ENCODE measurements at regions not wholly inside any gene's neighbourhood (a gene's known extent, or its start where the extent isn't known, plus 50 kb on each side); places are given as distances from the start of the nearest gene placed in this dataset.

GRCh38 chr5:123813264-123813663 lies 301.3 kb downstream of the CSNK1G3 start:
- TF ChIP-seq CTCF (IDR thresholded peaks at IDR 0.05), result no peak
- ATAC-seq (ENCODE audit: low FRiP score) (no peak), DNase-seq (ENCODE audit: low spot score) (no peak)

- no peak for ATAC-seq (ENCODE audit: low FRiP score)
- TF ChIP-seq CTCF (IDR thresholded peaks at IDR 0.05), result no peak
Observed at GRCh38 chr5:123811831-123812230, 299.9 kb downstream of the CSNK1G3 start.

GRCh38 chr5:123810746-123811340 lies 298.9 kb downstream of the CSNK1G3 start:
- no peak for TF ChIP-seq CTCF (IDR thresholded peaks at IDR 0.05)
- DNase-seq (ENCODE audit: low spot score) (no peak), ATAC-seq (ENCODE audit: low FRiP score) (no peak)

More at GRCh38 chr5:123811831-123812230, 299.9 kb downstream of the CSNK1G3 start:
- DNase-seq (ENCODE audit: low spot score), result no peak

- no peak for ATAC-seq (ENCODE audit: low FRiP score)
- TF ChIP-seq CTCF (IDR thresholded peaks at IDR 0.05), result no peak
- DNase-seq (ENCODE audit: low spot score), result no peak
Observed at GRCh38 chr5:123810253-123810652, 298.3 kb downstream of the CSNK1G3 start.

- no peak for TF ChIP-seq CTCF (IDR thresholded peaks at IDR 0.05)
- ATAC-seq (ENCODE audit: low FRiP score), result no peak
- DNase-seq (ENCODE audit: low spot score), result no peak
Observed at GRCh38 chr5:123809594-123810221, 297.7 kb downstream of the CSNK1G3 start.

- no peak for TF ChIP-seq CTCF (IDR thresholded peaks at IDR 0.05)
- DNase-seq (ENCODE audit: low spot score) (no peak), ATAC-seq (ENCODE audit: low FRiP score) (no peak)
Observed at GRCh38 chr5:123808461-123809380, 296.7 kb downstream of the CSNK1G3 start.

All from omental fat pad (tissue), 3 donors.